GM19239 (cell line): ENCODE measurements at regions not wholly inside any gene's neighbourhood (a gene's known extent, or its start where the extent isn't known, plus 50 kb on each side); places are given as distances from the start of the nearest gene placed in this dataset.
"Not testable (repeated sequence)": the region's sequence is repeated elsewhere in the genome, so short reads cannot be mapped to it uniquely, and the experiment has no call there.

Experiments used
- DNase-seq: peaks from one replicate; pipeline ENCODE4 v3.0.0; 2011; ENCODE audit warnings: low spot score; ENCODE audit not compliant: insufficient read length
- FAIRE-seq: peaks from 2 replicates; lab custom pipeline; 2011; peaks lifted over from hg19 to GRCh38; lab: Jason Lieb, UNC

GRCh38 chr9:106755736-106756135 lies 107.2 kb upstream of the ZNF462 start:
- DNase-seq (no peak), FAIRE-seq (no peak)

- no peak for DNase-seq
- FAIRE-seq: no peak
Observed at GRCh38 chr9:106757514-106757913, 105.5 kb upstream of the ZNF462 start.

- DNase-seq (no peak), FAIRE-seq (no peak)
Observed at GRCh38 chr9:106758911-106759310, 104.1 kb upstream of the ZNF462 start.

- DNase-seq: no peak
- FAIRE-seq: no peak
Observed at GRCh38 chr9:106761493-106761892, 101.5 kb upstream of the ZNF462 start.

GRCh38 chr9:106766616-106767015 lies 96.3 kb upstream of the ZNF462 start:
- FAIRE-seq (no peak), DNase-seq (no peak)

- DNase-seq (no peak), FAIRE-seq (no peak)
Observed at GRCh38 chr9:106769331-106769730, 93.6 kb upstream of the ZNF462 start.

- FAIRE-seq (no peak), DNase-seq (no peak)
Observed at GRCh38 chr9:106771608-106772007, 91.4 kb upstream of the ZNF462 start.

GRCh38 chr9:106772523-106773290 lies 90.3 kb upstream of the ZNF462 start:
- FAIRE-seq (no peak), DNase-seq (no peak)

GRCh38 chr9:106773750-106774149 lies 89.2 kb upstream of the ZNF462 start:
- FAIRE-seq (no peak), DNase-seq (no peak)

GRCh38 chr9:106775960-106776359 lies 87.0 kb upstream of the ZNF462 start:
- no peak for FAIRE-seq

GRCh38 chr9:106779796-106780195 lies 83.2 kb upstream of the ZNF462 start:
- DNase-seq: no peak
- FAIRE-seq: no peak

More at GRCh38 chr9:106775960-106776359, 87.0 kb upstream of the ZNF462 start:
- no peak for DNase-seq

GRCh38 chr9:106783121-106783520 lies 79.8 kb upstream of the ZNF462 start:
- FAIRE-seq (no peak), DNase-seq (no peak)

GRCh38 chr9:106784076-106784475 lies 78.9 kb upstream of the ZNF462 start:
- FAIRE-seq: no peak
- DNase-seq: no peak

- DNase-seq (no peak), FAIRE-seq (no peak)
Observed at GRCh38 chr9:106785200-106785599, 77.8 kb upstream of the ZNF462 start.

GRCh38 chr9:106788021-106788420 lies 74.9 kb upstream of the ZNF462 start:
- DNase-seq, FAIRE-seq: not testable (repeated sequence)

GRCh38 chr9:106795031-106795430 lies 67.9 kb upstream of the ZNF462 start:
- no peak for FAIRE-seq

GRCh38 chr9:106796771-106797170 lies 66.2 kb upstream of the ZNF462 start:
- DNase-seq (no peak), FAIRE-seq (no peak)

More at GRCh38 chr9:106795031-106795430, 67.9 kb upstream of the ZNF462 start:
- no peak for DNase-seq

GRCh38 chr9:106797299-106797698 lies 65.7 kb upstream of the ZNF462 start:
- no peak for FAIRE-seq
- DNase-seq: no peak

- DNase-seq (no peak), FAIRE-seq (no peak)
Observed at GRCh38 chr9:106798016-106798799, 64.8 kb upstream of the ZNF462 start.

- FAIRE-seq: no peak
- no peak for DNase-seq
Observed at GRCh38 chr9:106799152-106799551, 63.8 kb upstream of the ZNF462 start.

- no peak for DNase-seq
- FAIRE-seq: no peak
Observed at GRCh38 chr9:106800701-106801270, 62.2 kb upstream of the ZNF462 start.
